Activated gamma-delta T cell treated with Interleukin-2 at 50 U/mL for 16 hours (primary cell): ENCODE measurements at regions not wholly inside any gene's neighbourhood (a gene's known extent, or its start where the extent isn't known, plus 50 kb on each side); places are given as distances from the start of the nearest gene placed in this dataset.
"Not testable (repeated sequence)": the region's sequence is repeated elsewhere in the genome, so short reads cannot be mapped to it uniquely, and the experiment has no call there.

Experiments
- DNase-seq: peaks from one replicate; pipeline ENCODE4 v3.0.0-alpha.2; 2020

DNA sequence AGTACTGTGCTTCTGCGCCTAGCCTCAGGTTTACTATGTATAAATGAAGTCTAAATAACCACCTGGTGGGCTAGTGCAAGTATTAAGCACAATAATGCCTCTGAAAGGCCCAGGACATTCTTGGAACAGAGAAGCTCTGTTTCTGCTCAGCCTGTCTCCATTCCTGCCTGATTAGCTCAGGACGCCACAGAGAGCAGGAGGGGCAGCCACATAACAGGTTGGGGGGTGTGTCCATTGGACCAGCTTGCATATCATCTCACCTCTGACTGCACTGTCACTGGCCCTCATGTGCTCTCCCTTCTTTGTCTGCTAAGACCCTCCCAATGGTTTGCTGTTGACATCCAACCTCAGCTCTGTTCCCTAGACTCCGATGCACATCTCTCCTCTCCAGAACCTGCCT is 52.8 kb upstream of the IKZF1 start:
- DNase-seq = no peak

DNA sequence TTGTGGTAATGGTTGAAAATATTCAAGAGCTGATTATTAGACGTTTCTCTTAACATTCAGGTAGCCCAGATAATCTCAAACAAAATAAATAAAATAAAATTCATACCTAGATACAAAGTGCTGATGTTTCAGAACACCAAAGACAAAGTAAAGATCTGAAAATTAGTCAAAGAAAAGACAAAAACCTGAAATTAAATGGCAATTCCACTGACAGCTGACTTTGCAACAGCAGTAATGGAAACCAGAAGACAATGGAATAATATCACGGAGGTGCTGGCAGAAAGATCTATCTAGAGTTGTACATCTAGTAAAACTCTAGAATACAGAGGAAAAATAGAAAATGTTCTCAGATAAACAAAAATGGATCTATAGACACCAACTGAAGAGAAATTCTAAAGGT is 58.0 kb upstream of the IKZF1 start:
- DNase-seq = no peak

DNA sequence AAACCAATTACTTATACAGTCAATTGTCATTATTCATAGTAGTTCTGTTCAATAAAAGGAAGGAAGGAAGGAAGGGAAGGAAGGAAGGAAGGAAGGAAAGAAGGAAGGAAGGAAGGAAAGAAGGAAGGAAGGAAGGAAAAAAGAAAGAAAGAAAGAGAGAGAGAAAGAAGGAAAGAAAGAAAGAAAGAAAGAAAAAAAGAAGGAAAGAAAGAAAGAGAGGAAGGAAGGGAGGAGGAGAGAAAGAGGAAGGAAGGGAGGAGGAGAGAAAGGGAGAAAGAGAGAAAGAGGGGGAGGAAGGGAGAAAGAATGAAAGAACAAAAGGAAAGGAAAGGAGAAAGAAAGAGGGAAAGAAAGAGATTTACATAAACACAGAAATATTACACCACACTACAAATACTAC is 62.4 kb upstream of the IKZF1 start:
- not testable (repeated sequence) for DNase-seq

DNA sequence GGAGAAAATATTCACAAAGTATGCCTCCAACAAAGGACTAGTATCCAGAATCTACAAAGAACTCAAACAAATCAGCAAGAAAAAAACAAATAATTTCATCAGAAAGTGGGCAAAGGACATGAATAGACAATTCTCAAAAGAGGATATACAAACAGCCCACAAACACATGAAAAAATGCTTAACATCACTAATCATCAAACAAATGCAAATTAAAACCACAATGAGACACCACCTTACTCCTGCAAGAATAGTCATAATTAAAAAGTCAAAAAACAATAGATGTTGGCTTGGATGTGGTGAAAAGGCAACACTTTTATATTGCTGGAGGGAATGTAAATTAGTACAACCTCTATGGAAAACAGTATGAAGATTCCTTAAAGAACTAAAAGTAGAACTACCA is 63.8 kb upstream of the IKZF1 start:
- not testable (repeated sequence) for DNase-seq

DNA sequence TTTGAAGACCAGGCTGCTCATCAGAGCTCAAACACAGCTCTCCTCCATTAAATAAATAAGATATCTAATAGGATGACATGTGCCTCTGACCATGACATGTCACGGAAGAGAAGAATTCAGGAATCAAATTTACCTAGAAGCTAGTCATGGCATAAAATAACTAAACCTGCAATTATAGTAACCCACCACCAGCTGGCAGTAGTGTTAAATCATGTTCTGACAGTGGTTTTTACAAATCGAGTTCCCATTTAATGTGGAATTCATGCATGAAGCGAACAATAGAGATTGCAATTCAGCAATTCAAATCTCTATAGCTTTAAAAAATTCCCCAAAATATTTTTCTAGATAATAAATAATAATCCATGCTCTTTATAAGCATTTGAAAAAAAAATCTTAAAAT is 74.6 kb upstream of the IKZF1 start:
- no peak for DNase-seq

DNA sequence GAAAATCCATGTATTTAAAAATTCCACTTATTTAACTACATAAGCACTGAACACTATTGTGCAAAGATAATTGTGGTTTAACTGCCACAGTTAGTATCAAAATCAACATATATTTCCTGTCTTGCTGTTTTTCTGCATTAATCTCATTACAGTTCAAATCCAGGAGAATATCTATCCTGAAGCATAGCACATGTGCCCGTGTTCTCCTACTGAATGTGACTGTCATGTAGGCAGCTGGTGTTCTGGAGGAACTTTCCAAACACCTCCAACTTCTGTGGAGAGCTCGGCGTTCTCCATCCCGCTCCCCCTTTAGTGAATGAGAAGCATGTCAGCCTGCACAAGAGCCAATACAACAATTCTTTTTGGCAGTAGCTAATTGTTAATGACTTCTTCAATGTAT is 76.4 kb upstream of the IKZF1 start:
- DNase-seq = no peak

DNA sequence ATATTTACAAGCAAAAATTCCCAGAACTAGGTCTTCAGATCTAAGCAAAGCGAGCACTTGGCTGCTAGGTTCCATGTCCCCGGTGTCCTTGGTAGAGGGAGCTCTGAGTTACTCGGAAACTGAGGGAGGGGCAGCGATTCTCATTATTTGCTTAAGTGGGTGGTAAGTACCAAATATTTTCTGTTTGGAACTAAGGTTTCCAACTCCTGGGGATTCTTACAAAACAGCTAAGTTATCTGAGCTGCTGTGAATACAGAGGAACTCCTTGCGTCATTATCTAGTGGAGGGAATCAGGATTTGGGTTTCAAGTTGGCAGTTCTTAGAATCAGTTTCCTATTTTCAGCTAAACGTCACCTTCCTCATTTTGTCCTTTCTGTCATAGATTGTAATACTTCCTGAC is 76.8 kb upstream of the IKZF1 start:
- no peak for DNase-seq

DNA sequence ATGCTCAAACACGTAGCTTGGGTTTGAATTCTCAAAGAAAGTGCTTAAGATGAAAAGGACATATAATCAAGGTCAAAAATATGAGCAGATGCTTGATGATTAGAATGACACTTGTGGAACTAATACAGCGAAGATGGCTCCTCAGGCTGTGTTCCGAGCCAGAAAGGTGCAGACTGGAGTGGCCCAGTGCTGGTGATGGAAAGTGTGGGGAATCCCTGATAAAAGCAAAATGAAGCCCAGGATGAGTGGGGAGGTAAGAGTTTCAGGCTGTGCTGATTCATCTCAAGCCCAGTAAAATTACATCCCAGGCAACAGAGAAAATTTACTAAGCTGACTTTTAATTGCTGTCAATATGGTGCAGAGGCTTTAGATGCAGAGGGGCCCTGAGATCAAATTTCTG is 77.8 kb upstream of the IKZF1 start:
- no peak for DNase-seq

DNA sequence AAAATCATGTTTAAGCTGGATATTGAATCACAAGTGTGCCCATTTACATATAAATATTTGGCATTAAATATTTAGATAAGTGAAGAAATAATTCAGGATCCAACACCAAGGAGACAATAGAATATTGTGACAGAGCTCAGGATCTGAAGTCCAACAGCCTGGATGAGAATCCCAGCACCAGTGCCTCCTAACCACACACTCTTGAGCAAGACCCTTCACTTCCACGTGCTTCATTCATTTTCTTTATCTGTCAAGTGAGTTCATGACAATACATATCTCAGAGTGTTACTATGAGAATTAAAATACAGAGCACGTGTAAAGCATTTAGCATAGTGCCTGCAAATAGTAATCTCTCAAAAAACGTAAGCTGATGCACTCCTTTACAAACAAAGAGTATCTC is 78.4 kb upstream of the IKZF1 start:
- DNase-seq = no peak

DNA sequence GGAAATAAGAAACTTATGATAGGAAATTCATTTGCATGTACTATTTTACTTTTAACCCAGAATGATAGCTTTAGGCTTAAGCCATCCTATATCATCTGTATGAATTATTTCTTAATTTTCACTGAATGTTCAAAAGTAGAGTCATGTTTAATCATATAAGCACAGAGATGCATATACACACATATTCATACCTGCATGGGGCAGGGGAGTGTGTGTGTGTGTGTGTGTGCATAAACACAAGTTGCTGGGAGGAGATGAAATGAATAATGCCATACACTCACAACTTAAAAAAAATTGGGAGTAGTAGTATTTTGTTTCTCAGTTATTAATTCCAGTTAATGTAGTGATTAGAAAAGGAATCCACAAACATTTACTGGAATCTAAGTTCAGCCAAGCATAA is 83.1 kb upstream of the IKZF1 start:
- DNase-seq = no peak

DNA sequence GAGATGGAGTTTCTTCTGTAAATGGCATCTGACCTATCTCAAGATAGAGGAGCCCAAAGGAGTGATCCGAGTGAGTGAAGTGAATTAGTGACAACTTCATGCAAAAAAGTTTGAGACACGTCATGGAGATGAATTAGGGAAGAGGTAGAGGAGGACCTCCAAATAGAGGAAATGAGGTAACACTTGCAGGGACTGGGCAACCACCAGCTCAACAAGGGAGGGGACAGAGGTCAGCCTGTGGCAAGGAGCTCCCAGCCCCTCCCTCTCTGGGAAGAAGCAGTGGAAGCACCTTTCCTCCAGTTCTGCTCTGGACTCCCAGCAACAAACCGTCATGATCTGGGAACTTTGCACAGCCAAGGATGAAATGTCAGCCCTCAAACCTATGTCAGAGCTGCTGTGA is 83.5 kb upstream of the IKZF1 start:
- no peak for DNase-seq

DNA sequence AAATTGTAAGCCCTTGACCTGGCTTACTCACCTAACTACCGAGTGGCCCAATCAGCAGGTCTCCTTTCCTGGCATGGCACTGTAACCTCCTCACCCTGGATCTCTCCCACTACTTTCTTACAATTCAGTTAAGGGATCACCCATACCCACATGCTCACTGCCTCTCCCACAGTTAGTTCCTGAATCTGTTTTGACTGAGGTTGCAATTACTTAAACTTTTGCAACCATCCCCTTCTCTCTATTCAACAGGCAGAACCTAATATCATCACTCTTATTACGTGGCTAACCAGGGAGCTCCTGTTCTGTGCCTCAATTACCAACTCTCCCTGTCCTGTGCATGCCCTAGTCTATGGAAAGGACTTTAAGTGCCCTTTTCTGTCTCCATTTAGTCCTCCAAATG is 84.2 kb upstream of the IKZF1 start:
- no peak for DNase-seq

DNA sequence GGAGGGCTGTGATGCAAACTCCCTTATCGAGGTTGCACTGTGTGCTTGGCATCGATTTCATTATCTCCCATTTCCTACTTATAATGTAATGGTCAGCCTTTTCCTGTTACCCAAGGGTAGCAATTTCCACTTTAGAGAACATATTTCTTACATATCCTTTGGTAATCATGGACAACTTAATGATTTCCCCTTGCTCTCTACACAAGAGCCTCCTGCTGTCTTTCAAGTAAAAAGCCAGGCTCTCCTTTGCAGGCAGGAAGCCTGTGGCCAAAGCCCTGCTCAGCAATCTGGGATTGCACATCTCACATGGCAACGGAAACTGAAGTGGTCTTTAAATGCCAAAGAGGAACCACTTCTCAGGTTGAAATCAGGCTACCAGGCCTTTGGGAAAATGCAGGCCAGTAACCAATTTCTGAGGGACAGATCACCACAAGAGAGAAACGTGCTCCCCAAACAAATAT is 86.7 kb upstream of the IKZF1 start:
- no peak for DNase-seq

DNA sequence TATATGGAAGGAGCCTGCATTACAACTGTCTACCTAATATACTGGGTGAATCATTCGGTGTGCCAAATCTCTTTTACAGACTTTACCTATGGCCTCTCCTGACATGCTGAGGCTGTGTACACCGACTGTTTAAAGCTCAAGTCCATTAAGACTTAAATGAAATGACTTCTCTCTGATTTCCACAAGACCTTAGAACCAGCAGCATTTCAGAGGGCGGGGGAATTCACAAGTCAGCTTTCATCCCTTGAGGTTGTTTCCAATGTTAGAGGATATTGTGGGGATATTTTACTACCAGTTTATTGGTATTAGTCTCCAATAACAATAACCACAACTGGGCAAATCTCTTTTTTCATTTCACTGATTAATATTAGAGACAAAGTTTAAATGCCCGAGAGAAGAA is 87.1 kb upstream of the IKZF1 start:
- DNase-seq = no peak

DNA sequence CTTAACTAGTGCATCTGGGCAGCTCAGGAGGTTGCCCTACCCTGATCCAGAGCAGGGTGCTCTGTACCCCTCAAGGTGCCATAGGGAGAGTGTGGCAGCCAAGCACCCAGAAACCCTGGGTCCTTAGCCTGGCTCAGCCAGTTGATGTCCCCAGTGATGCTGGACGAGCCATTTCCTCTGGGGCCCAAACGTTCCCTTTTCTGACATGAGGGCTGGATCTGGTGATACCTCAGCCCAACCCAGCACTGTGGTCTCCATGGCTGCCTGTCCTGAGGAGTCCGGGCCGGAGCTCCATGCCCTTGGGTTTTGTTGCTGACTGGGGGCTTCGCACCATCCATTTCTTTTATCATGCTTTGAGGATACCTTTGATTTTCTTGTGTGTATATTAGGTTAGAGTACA is 87.9 kb upstream of the IKZF1 start:
- no peak for DNase-seq

DNA sequence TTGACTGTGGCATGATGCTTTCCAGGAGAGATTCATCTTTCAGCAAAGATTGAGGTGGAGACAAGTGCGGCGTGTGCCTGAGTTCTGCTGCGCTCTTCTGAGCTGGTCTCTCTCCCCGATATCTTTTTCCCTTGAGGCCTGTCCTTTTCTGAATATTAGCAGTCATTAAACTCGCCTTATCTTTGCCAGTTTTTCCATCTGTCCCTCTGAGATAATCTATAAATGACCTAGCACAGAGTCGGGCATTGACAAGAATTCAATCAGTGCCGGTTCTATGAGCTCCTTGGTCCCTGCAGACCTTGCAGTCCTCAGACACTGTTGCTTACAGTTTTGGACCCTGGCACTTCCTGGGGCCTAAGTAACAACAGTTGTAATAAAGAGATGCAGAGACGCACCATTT is 89.7 kb upstream of the IKZF1 start:
- DNase-seq = no peak

DNA sequence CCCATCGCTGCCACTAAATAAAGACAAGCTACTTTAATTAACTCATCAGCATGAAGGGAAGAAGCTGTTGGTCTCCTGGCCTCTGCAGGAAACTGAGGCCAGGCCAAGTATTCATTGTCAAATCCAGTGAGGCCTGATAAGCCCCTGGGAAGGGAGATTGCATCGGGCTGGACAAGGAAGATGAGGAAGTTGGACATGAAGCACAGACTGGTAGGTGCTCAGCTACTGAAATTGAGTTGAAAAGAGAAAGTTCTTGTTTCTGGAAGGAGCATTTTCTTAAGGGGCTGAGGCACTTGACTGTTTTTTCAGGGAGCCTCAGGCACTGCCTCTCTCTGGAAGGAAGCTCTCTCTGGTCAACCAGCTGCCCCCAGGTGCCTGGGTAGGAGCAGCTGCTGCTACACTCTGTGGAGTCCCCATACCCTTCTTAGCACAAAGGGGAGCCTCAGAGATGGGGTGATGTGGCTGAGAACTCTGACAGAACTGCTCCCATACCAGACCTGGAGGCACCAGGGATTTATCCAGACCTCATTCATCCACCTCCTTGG is 90.3 kb upstream of the IKZF1 start:
- no peak for DNase-seq

DNA sequence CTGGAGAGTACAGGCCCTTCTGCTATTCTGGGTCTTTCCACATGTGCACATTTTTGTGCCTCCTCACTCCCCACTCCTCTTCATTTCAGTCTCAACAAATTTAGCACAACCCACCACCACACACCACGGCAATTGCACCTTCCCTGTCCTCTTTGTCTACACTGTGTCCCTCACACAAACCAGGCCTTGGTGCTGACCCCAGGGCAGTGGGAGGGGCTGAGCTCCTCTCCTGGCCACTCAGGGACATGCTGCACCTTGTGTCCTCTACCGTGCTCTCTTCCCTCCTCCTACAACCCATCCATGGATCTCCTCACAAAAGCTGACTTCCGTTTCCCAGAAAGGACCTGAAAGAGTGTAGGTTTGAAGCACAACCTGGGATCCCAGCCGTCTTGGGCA is 90.9 kb upstream of the IKZF1 start:
- DNase-seq = no peak

DNA sequence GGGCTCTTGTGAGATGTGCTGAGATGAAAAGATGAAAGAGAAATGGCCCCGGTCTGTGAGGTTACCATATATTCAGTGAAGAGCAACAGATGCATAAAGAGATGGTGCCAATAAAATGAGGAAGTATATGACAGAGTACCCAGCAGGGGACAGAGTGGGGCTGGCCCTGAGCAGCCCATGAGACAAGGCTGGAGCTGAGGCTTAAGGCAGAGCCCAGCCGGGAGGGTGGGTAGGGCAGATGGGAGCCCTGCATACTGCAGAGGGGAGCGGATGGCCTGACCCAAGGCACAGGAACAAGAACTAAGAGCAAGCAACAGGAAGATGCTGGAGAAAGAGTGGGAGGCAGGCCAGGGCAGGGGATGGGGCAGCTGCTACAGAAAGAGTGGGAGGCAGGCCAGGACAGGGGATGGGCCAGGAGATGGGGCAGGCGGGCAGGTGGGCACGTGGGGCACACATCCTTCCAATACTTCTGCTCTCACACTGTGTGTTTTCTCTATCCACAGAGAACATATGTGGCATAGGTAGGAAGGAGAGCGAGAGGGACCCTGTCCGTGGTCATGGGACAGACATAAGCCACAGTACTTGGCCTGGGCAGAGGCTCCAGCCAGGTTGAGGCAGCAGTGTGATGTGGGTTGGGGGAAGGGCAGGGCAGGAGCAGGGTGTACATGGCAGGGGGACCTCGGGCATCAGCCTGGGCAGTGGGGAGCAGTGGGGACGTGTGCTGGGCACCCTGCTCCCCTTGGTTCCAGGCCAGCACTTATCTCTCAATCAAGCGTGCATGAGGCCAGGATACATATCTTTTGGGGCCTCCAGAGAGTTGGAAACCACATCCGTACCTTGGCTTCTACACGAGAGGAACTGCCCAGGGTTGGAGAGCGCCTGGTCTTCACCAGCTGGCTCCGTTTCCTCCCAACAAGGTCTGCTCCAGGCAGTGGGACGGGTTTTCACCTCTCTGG is 91.6 kb upstream of the IKZF1 start:
- DNase-seq = no peak

DNA sequence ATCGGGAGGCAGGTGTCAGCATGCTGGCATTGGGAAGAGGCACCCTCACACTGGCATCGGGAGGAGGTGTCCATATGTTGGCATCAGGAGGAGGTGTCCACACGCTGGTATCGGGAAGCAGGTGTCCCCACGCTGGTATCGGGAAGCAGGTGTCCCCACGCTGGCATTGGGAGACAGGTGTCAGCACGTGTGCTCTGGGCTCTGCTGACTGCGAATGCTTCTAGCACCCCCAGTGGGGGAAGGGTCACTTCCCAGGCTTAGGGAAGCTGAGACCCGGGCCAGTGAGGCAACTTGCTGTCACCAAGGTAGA is 92.5 kb upstream of the IKZF1 start:
- DNase-seq = no peak

DNA sequence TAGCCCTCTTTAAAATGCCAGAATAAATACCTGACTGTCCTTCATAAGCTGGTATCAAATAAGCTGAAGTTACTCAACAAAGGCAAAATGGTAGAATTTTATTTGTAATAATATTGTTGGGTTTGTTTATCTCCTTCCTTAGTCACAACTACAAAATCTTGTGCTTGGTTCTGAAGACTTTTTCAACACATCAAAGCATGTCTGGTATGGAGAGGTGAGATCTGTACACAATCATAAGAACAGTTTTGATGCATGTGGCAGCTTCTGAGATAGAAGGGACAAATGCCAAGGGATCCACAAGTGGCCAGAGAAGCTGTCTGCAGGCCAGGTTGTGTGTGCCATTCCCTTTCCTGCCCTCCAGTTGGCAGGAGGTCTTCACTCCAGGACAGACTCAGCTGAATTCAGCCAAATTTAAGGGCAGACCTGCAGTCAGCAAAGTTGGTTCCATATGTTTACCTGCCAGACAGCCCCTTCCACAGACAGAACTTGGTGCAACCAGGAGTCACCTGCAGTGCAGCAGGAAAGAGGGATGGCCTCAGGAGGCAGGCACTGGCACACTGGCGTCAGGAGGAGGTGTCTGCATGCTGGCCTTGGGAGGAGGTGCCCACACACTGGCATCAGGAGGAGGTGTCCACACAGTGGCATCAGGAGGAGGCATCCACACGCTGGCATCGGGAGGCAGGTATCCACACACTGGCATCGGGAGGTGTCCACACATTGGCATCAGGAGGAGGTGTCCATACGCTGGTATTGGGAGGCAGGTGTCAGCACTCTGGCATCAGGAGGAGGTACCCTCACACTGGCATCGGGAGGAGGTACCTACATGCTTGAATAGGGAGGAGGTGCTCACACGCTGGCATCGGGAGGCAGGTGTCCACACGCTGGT is 93.1 kb upstream of the IKZF1 start:
- no peak for DNase-seq

DNA sequence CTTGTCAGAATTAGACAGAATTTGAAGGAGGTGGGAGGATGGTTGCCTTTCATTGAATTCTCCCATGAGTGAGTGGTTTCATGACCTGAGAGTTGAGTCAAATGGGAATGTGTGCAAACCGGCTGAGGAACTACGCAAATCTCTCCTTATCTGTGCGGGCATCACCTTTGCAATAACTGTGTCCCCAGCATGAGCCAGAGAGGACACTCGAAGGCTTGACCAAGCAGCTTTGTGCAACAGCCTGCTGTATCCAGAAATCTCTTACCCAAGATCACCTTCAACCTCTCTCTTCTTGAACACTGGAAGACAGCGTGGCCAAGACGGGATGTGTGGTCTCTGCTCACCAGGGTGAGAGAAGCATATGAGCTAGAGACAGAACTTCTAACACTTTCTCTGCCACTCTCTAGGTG is 93.8 kb upstream of the IKZF1 start:
- no peak for DNase-seq

DNA sequence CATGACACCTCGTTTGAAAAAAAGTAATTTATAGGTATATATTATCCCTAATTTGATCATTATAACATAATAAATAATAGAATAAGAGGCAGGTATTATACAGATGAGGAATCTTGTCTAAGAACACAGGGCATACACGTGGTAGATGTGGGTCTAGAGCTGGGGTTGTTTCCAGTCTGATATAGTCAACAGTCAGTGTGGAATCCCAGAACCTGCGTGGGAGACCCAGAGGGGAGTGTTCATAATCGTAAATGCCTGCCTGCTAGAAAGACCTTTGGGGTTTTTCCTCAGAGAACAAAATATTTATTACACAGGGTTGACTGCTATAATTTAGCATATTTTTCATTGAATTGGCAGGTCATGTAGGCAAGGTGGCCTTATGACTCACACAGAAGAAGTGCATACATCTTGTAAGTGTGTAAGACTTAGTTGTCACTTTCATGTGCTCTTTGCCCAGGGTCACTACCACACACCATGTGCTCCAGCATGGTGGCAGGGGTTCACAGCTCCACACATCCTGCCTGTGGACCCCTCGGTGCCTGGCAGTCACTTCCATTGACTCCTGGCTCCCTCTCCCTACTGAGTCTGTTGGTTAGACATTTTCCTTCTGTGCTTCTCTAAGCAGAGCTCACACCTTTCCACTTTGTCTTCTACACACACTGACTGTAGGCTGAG is 94.9 kb upstream of the IKZF1 start:
- DNase-seq = no peak
